GM18873 (cell line): ENCODE measurements at regions not wholly inside any gene's neighbourhood (a gene's known extent, or its start where the extent isn't known, plus 50 kb on each side); places are given as distances from the start of the nearest gene placed in this dataset.

Source experiments
- ATAC-seq: cut with Tn5 transposase; IDR thresholded peaks from one replicate; pipeline ENCODE4 v1.9.1; 2021; ENCODE audit warnings: mild to moderate bottlenecking, moderate library complexity, moderate number of reproducible peaks; ENCODE audit not compliant: unreplicated experiment, low FRiP score

DNA sequence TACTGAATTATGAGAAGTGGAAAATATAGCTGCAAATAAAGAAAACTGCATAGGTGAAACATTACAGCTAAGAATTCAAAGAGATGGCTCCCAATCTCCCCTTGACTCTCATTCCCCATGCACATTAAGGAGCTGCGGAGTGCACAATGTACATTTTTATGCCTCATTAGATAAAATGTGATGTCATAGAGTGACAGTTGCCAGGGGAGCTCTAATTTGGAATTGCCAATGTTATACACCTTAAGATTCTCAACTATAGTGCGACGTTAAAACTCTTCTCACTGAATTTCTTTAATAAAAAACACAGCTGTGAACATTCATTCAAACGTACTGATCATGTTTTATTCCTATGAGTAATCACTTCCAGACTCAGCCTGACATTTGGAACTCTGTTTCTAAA, 386.9 kb upstream of the CELF2 start:
- ATAC-seq = no peak

DNA sequence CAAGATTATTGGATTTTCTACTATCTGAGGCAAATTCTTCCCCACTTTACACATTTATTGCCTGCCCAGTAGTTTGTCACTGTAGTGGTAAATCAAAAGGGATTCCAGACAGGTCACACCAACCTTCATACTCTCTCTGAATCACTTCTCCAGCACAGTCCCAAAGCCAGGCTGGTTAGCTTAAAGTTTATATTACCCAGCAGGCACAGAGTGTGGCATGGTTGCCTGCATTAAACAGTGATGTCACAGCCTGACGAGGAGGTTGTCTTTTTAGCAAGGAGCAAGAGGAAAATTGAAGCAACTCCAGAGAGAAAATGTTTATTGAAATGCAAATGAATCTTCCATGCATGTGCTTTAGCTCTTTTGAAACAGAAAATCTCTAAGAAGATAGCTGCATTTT, 375.5 kb upstream of the CELF2 start:
- no peak for ATAC-seq

DNA sequence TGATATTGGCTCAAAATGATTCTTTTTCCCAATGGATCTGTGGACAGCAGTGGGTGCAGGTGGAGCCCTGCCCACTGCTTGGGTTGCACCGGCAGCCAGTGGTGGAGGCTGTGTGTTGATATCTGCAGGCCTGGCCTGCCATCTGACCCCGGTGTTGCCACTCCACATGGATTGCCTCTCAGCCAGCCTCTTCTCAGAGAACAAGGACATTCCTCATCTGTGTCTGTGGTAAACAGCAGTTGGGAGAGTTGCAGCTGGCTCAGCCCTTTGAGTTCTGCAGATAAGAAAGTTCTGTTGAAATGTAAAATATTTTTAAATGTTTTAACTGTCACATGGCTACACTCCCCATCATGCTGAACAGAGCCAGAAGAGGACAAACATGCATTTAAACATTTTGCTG, 374.9 kb upstream of the CELF2 start:
- ATAC-seq = no peak

DNA sequence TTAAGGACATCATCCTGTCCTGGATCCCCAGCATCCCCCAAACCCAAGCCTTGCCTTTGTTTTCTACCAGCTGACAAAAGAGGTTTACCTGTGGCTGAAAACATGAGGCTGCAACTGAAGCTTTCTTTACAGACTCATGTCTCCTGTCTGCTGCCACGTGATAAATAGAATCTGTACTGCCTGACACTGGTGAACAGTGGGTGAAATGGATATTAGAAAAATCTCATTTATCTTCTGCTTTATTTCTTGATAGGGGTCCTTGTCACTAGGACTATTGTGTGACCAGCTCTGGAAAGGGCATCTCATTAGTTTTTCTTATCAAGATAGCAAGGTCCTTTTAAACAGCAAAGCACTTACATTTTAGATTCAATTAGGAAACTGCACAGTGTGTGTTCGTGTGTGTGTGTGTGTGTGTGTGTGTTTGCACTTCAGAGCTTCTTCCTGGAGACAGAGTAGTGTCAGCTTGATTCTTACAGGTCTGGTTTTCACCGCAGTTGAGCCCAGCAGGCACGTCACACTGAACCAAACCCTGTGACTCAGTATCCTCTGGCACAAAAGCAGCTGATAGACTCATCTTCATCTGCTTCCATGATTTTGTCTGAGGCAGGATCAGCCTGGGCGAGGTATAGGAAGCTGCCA, 373.5 kb upstream of the CELF2 start:
- ATAC-seq = no peak

DNA sequence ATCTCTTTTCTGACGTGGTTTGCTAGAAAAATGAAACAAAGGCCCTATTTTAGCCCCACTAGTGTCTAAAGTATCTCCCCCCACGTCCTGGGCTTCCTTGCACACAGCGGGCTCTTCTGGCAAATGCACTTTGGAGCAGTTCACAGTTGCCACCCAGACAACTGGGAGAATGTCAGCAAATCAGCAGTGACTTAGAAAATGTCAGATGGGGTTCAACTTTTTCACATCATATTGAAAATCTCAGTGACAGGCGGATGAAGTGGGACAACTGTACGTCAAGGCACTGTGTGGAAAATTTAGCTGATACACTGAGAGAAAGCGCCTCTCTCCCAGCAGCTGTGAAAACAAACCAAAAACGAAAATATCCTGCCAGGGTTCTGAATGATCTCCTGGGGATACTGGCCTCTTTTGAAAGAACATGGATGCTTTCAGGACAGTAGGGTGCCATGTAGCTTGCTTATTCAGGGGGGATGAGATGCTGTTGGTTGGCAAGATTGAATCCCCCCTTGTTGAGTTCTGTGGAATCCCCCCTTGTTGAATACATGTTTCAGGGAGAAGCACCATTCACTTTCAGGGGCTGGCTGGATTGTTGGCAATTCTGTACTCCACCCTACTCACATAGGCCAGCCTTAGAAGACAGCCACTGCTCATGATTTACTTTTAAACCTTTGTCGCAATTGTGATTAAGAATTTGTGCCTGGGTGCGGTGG, 372.8 kb upstream of the CELF2 start:
- no peak for ATAC-seq

DNA sequence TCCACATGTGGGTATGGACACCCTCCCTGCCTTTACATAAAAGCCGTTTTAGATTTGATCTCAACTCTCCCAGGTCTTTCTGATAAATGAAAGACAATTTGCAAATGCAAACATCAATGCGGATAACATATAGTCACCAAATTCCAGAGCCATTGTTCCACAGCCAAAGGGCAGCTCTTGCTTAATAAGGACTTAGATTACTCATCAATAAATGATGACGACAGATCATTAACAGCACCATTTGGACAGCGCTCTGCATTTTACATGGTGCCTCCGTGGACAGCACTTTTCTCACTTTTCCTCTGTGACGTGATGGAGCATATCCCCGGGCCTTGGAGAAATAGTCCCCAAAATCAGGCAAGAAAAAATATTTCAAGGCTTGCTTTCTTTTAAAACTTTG, 370.3 kb upstream of the CELF2 start:
- ATAC-seq = no peak

DNA sequence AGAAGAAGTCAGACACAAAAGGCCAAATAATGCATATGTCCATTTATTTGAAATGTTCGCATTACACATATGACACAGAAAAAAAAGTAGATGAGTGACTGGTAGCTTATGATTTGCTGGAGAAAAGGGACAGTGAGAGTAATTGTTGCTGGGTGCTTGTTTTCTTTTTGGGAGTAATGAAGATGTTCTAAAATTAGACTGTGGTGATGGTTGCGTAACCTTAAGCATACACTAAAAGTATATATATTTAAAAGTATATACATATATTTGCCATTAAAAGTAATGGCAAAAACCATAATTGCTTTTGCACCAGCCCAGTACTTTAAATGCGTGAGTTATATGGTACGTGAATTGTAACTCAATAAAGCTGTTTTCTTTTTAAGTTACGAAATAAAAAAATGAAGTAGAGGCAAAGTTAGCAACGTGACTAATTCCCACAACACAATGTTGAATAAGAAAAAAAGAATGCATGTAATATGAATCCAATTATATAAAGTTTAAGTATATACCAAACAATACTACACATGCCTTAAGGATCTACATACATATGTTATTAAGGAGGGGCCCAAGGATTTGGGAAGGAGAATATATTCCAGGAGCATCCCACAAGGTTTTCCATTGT, 360.4 kb upstream of the CELF2 start:
- no peak for ATAC-seq

DNA sequence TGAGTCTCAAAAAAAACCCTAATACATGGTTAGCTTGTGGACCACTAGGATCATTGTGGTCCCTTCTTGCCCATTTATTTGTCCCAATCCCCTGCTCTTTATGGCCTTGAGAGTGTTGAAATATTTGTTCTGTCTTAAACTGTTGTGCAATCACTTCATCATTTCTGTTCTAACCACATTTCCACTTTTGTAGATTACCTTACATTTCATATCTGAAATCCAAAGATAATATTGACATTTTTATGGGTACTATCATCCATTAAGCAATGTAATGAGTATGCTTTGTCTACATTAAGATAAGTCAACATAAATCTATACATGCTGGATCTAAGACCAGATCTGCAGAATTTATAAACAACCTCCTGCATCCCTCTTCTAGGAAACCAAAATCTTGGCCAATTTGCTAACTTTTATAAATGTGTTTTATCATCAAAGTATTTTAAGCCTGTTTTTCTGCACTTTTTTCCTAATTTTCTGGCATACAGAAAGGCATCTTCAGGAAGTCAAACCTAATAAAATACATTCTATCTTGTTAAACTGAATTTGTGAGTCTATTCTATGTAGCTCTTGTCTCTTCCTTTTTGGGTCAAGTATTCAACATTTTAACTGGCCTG, 359.4 kb upstream of the CELF2 start:
- ATAC-seq = no peak

DNA sequence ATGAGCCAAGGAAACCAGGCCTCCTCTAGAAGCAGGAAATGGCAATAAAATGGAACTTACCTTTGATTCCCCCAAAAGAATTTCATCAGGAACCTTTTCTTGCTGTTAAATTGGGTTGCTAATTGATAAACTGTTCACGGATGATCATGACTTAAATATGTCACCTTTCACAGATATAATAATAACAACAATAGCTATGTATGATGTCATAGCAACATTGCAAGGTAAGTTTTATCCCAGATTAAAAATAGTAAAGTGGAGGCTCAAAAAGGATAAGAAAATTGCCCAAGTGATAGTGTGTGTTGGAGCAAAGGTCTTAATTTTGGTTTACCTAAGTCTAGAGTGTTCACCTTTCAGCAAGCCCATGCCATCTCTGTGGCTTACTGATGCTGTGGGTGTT, 357.6 kb upstream of the CELF2 start:
- ATAC-seq = no peak

DNA sequence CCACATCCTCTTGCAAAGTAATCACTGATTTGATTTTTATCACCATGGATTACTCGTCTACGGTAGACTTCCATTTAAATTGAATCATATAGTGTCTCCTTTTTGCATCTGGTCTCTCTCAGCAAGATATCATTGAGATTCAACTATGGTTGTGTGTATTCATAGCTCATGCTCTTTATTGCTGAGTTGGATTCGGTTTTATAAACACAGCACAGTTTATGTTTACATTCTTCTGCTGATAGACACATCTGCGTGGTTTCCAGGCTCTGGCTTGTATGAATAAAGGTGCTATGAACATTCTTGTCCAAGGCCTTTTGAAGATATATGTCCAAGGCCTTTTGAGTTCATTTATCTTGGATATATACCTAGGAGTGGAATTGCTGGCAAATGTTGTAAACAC, 356.5 kb upstream of the CELF2 start:
- no peak for ATAC-seq

DNA sequence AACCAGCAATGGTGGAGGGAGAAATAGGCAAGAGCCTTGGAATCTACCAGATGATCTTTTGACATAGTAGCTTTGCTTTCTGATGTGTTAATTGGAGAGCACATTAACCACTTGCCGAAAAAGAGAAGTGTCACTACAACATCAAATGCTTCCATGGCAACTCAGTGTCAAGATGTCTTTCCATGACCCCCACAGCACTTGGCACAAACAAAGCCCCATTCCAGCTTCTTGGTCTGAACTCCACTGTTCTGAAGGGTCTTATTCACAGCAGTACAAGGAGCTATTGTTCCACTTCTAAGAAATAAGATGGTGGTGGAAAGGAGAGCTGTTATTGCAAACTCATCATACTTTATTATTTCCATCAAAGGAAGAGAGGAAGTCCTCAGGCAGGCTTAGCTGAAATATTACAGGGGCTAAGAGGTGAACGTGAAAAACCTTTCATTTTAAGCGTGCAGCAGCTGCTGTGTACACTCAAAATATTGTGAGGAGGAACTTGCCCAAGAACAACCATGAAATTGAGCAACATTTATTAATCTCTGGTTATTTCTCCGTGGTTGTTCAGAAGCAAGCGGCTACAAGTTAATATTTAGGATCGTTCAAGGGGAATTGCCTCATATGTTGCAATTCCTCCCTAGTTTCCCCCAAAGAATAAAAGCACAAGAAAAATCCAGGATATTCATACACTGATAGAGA, 354.8 kb upstream of the CELF2 start:
- no peak for ATAC-seq

DNA sequence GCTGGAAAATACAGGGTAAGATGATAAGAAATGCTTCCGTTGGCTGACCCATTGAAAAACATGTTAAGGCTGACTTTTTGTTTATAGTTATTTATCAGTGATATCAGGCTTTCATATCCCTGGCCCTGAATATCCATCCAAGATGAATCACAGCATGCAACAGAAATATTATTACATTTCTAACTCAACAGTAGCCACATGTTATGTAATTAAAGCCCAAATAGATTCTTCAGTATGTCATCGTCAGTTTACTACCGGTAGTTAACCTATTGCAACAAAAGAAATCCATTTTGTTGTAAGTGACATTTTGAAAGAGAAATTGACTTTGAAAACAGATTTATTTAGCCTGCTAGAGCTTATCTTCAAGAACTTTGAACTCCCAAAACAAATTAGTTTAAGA, 354.1 kb upstream of the CELF2 start:
- ATAC-seq = no peak

DNA sequence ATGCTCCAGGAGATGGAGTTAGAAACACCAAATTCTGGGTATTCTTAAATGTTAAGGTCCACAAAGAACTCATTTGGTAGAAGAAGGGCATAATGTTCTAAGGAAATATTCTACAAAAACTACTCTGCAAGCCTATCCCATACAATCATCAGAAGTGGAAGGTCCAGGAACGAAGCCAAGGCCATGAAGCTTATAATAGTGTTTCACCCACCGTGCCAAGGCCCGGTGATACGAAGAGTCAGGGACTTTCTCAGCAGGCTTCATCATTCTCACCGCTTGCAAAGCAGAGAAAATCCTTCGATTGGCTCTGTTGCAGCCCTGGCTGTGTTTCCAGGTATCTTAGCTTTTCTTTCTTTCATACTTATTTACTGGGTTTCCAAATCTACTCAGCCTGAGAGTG, 351.9 kb upstream of the CELF2 start:
- ATAC-seq = no peak

DNA sequence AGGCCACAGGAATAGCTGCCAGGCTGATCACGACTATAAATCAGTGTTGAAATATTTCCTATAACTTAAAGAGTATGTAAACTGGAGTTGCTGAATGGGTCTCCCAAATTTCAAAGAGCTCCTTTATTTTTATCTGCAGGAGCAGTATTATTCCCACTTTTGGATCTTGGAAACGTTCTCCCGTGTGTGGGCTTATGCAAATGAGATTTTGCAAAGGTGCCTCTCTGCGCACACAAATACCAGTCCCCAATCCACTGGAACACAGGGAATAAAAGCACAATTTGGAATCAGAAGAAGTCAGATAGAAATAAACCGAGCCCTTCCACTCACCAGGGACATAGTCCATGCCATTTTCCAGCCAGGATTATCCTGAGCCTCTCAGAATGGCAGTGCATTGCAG, 350.2 kb upstream of the CELF2 start:
- no peak for ATAC-seq

DNA sequence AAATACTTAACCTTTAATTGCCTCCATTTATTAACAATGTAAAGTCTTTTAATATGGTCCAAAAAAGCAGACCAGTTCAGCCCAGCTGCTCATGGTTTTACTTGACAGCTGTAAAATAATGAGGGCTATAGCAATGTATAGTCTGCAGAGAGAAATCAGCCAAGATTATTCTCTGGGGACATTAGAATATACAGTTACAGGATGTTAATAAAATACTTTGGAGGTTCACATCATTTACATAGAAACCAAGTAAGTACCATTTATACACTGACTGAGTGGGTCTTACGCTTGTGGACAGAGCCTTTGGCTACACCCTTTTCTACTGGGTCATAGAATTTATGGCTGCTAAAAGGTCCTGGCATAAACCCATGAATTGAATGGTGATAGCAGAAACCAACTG, 340.7 kb upstream of the CELF2 start:
- no peak for ATAC-seq

DNA sequence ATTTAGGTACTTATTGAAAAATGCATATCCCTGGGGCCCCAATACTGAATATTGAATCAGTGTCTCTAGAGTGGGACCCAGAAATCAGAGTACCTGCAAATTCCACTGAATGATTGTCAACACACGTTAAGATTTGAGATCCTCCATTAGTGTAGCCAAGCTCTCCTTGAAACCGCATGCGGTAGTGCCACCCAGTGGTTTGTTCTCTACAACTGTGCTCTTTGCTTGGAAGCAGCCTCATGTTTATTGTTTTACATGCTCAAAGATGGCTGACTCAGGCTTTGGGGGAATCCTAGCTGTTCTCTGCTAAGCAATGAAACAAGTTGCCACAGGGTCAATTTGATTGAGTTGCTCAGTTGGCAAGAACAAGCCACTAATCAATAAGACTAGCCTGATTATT, 340.2 kb upstream of the CELF2 start:
- peak; percentile 58 for ATAC-seq

DNA sequence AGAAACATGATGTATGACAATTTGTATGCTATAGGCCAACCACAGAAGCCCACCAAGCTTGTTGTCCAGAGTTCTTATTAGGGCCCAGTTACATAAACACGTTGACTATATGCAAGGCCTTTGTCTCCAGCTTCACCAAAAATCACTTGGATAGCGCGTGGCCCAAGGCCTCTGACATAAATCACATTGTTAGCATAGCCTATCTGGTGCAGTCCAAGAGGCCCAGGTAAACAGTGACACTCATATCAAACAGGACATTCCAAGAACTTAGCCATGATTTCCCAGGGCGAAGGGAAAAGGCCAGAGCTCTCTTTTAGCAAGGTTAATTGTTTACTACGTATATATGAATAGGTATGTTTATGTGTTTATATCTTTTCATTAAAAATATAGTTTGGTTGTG, 337.2 kb upstream of the CELF2 start:
- ATAC-seq = no peak

DNA sequence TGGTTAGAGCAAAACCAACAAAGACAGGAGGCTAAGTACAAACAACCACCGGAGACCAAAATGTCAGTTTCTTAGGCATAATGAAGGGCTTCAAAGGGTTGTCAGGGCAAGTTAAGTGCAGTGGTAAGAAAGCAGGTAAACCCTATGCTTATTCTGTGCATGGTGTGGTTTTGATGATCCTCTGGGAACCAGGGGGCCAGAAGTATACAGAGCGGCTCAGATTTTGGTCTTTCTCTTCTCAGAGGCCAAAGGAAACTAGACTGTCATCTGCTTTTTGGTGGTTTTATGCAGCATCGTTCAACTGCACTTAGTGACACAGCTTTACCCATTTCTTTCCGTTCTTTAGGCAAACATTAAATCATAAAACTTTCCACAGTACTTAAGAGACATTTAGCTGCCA, 332.7 kb upstream of the CELF2 start:
- no peak for ATAC-seq

DNA sequence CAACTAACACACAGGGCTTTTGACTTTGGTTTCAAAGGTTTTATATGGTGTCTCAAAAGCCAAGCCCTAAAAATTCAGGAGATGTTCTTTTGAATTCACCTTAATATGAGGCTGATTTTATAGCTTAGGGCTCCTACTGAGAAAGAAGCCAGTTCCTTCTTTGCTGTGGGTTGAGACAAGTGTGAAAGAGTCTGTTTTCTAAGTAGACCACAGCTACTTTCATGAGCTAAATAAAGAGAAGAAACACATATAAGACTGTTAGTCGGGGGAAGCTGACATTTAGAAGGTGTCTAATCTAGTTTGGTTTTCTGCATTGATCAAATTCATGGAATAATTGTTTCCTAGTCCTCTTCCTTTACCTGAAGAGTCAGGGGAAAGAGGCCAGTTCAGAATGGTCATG, 332.1 kb upstream of the CELF2 start:
- ATAC-seq = no peak

DNA sequence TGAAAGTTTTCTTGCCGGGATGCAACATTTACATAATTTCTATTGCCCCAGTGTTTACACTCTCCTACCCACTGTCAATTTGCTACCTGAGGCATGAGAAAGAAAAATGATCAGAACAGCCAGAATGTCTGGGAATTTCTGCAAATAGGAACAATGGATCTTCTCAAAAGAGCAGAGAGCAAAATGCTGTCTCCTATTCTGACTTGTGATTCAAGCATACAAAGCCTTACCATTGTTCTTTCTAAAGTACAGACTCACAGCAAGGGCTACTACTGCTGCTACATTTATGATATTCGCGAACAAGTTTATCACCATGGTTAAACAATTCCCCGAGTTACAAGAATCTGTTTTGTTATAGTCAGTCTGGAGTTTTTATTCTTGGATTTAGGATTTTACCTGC, 329.9 kb upstream of the CELF2 start:
- no peak for ATAC-seq

DNA sequence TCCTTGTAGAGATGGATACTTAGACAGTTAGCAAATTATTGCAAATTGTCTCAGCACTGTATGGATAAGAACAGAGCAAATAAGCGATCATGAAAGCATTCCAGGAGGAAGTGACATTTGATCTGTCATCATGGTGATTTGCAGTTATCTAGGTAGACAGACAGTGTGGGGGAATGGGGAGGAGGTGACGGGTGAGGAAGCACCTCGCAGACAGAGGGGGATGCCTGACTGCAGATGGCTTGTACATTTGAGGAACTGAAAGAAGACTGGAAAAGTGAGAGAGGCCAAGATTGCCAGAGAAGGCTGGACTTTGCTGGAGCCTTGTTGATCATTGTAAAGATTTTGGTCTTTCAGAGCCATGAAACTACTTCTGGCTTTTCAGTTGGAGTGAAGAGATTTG, 318.2 kb upstream of the CELF2 start:
- ATAC-seq = no peak
